Neural cell (in vitro differentiated cells): ENCODE measurements at regions not wholly inside any gene's neighbourhood (a gene's known extent, or its start where the extent isn't known, plus 50 kb on each side); places are given as distances from the start of the nearest gene placed in this dataset.

ENCODE experiments used
- H2AFZ ChIP-seq: fragments of 200-600, 300-800 bp; sonication (generic), shearing (Covaris generic); 2 replicates; pipeline ENCODE4 v1.6.0; 2014; ENCODE audit warnings: low read depth, mild to moderate bottlenecking, antibody characterized with exemption, low read length, moderate library complexity
- H3F3A ChIP-seq: fragments of 200-600 bp; shearing (Covaris generic); 2 replicates; pipeline ENCODE4 v1.6.1; 2016; ENCODE audit warnings: mild to moderate bottlenecking, moderate library complexity, mixed read lengths, antibody characterized with exemption, low read length; ENCODE audit not compliant: insufficient read depth, poor library complexity, severe bottlenecking
- H3K27ac ChIP-seq: fragments of 200-600, 300-800 bp; sonication (generic), shearing (Covaris generic); 2 replicates; pipeline ENCODE4 v1.5.1; 2014; ENCODE audit warnings: mild to moderate bottlenecking, low read length, moderate library complexity
- H3K27me3 ChIP-seq: fragments of 300-800, 200-600 bp; sonication (generic), shearing (Covaris generic); 2 replicates; pipeline ENCODE4 v1.6.0; 2014; ENCODE audit warnings: mild to moderate bottlenecking, low read depth, low read length, moderate library complexity; ENCODE audit not compliant: insufficient read depth
- H3K36me3 ChIP-seq: fragments of 300-800, 200-600 bp; sonication (generic), shearing (Covaris generic); 2 replicates; pipeline ENCODE4 v1.5.1; 2014; ENCODE audit warnings: mild to moderate bottlenecking, antibody characterized with exemption, low read length, moderate library complexity; ENCODE audit not compliant: insufficient read depth
- H3K4me2 ChIP-seq: fragments of 300-800, 200-600 bp; sonication (generic), shearing (Covaris generic); 2 replicates; pipeline ENCODE4 v1.6.0; 2014; ENCODE audit warnings: mild to moderate bottlenecking, low read length
- H3K4me3 ChIP-seq: fragments of 300-800, 200-600 bp; sonication (generic), shearing (Covaris generic); 2 replicates; pipeline ENCODE4 v1.5.1; 2014; ENCODE audit warnings: mild to moderate bottlenecking, low read length, moderate library complexity
- H3K79me2 ChIP-seq: fragments of 200-600 bp; shearing (Covaris generic); replicated peaks from 2 replicates; pipeline ENCODE4 v1.6.0; 2014; ENCODE audit warnings: mild to moderate bottlenecking, low read length, moderate library complexity; ENCODE audit not compliant: insufficient read depth
- H3K9ac ChIP-seq: fragments of 300-800, 200-600 bp; sonication (generic), shearing (Covaris generic); 2 replicates; pipeline ENCODE4 v1.6.1; 2016; ENCODE audit warnings: mild to moderate bottlenecking, low read length, mixed read lengths
- H3K9me2 ChIP-seq: fragments of 200-600 bp; shearing (Covaris generic); 2 replicates; pipeline ENCODE4 v1.6.1; 2016; ENCODE audit warnings: mild to moderate bottlenecking, low read length, mixed read lengths; ENCODE audit not compliant: insufficient read depth
- H3K9me3 ChIP-seq: fragments of 200-600, 300-800 bp; sonication (generic), shearing (Covaris generic); 2 replicates; pipeline ENCODE4 v1.6.1; 2016; ENCODE audit warnings: mild to moderate bottlenecking, mixed run types, low read length, moderate library complexity, mixed read lengths
- H4K20me1 ChIP-seq: fragments of 200-600 bp; shearing (Covaris generic); 2 replicates; pipeline ENCODE4 v1.6.1; 2016; ENCODE audit warnings: mild to moderate bottlenecking, mixed run types; ENCODE audit not compliant: insufficient read depth
- EP300 ChIP-seq: fragments of 450-650 bp; conservative IDR thresholded peaks from 2 replicates; pipeline ENCODE4 v1.6.1; 2014; ENCODE audit warnings: antibody characterized with exemption, mild to moderate bottlenecking, moderate library complexity; ENCODE audit not compliant: poor library complexity, severe bottlenecking
- EZH2 ChIP-seq: fragments of 200-600, 300-800 bp; shearing (Covaris generic), sonication (generic); IDR thresholded peaks from 2 replicates; pipeline ENCODE4 v1.6.1; 2014; ENCODE audit warnings: antibody characterized with exemption, low read length, borderline replicate concordance, mild to moderate bottlenecking; ENCODE audit not compliant: insufficient read depth, poor library complexity, severe bottlenecking
- MXI1 ChIP-seq: fragments of 450-650 bp; conservative IDR thresholded peaks from 2 replicates; pipeline ENCODE4 v1.6.1; 2014; ENCODE audit warnings: antibody characterized with exemption, mild to moderate bottlenecking; ENCODE audit not compliant: poor library complexity, severe bottlenecking
- POLR2AphosphoS5 ChIP-seq: IDR thresholded peaks from 2 replicates; pipeline ENCODE4 v1.6.1; 2012
- RAD21 ChIP-seq: fragments of 450-650 bp; conservative IDR thresholded peaks from 2 replicates; pipeline ENCODE4 v1.6.1; 2014; ENCODE audit warnings: antibody characterized with exemption, mild to moderate bottlenecking, moderate library complexity
- SMC3 ChIP-seq: fragments of 450-650 bp; conservative IDR thresholded peaks from 2 replicates; pipeline ENCODE4 v1.6.1; 2014; ENCODE audit warnings: antibody characterized with exemption, mild to moderate bottlenecking, moderate library complexity; ENCODE audit not compliant: poor library complexity
- TAF1 ChIP-seq: IDR thresholded peaks from 2 replicates; pipeline ENCODE4 v1.6.1; 2012; ENCODE audit warnings: low read depth
- TF ChIP-seq, protein P1 (sequence below): fragments of 450-650 bp; IDR thresholded peaks from 2 replicates; pipeline ENCODE4 v1.5.1; 2014; ENCODE audit warnings: antibody characterized with exemption, mild to moderate bottlenecking, moderate library complexity; ENCODE audit not compliant: poor library complexity, severe bottlenecking
- TF ChIP-seq, protein P2 (sequence below): IDR thresholded peaks from 2 replicates; pipeline ENCODE4 v1.6.1; 2012; ENCODE audit warnings: borderline replicate concordance

DNA sequence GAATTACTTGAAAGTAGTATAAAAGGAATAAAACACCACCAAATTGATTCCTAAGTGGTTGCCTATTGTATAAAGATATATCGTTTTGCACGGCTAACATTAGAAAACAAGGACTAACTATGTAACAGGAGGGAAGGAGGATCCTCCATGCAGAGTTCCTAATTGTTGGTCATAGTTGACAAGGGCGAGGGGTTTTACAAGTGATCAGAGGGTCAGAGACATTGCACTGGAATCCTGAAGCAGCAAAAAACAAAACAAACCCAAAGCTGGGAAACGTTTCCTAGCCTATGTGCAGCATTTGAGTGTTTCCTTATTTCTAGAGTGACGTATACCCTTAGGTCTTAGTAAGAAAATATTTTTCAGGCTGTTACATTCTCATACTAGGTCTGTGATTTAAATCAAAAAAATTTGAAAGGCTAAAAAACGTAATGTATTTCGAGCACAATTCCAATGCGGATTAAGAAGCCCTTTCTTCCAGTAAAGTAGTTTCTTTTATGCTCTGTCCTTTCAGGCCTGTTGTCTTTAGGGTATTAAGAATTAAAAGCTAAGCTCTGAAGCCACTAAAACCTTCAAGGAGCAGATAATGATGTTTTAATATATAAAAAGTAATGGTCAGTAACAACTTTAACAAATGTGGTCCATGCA lies 373.8 kb upstream of the MMS22L start:
- no peak overlapping the region for H2AFZ ChIP-seq
- H3K27me3 ChIP-seq = no peaks in the 10 kb centered on the region
- no peaks in the 10 kb centered on the region for H3F3A ChIP-seq
- no peaks in the 10 kb centered on the region for H3K36me3 ChIP-seq
- TF ChIP-seq, protein P1, sequence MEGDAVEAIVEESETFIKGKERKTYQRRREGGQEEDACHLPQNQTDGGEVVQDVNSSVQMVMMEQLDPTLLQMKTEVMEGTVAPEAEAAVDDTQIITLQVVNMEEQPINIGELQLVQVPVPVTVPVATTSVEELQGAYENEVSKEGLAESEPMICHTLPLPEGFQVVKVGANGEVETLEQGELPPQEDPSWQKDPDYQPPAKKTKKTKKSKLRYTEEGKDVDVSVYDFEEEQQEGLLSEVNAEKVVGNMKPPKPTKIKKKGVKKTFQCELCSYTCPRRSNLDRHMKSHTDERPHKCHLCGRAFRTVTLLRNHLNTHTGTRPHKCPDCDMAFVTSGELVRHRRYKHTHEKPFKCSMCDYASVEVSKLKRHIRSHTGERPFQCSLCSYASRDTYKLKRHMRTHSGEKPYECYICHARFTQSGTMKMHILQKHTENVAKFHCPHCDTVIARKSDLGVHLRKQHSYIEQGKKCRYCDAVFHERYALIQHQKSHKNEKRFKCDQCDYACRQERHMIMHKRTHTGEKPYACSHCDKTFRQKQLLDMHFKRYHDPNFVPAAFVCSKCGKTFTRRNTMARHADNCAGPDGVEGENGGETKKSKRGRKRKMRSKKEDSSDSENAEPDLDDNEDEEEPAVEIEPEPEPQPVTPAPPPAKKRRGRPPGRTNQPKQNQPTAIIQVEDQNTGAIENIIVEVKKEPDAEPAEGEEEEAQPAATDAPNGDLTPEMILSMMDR = no peak
- TF ChIP-seq EZH2 (no peak), POLR2AphosphoS5 (no peak), EP300 (no peak)
- TF ChIP-seq, protein P2, sequence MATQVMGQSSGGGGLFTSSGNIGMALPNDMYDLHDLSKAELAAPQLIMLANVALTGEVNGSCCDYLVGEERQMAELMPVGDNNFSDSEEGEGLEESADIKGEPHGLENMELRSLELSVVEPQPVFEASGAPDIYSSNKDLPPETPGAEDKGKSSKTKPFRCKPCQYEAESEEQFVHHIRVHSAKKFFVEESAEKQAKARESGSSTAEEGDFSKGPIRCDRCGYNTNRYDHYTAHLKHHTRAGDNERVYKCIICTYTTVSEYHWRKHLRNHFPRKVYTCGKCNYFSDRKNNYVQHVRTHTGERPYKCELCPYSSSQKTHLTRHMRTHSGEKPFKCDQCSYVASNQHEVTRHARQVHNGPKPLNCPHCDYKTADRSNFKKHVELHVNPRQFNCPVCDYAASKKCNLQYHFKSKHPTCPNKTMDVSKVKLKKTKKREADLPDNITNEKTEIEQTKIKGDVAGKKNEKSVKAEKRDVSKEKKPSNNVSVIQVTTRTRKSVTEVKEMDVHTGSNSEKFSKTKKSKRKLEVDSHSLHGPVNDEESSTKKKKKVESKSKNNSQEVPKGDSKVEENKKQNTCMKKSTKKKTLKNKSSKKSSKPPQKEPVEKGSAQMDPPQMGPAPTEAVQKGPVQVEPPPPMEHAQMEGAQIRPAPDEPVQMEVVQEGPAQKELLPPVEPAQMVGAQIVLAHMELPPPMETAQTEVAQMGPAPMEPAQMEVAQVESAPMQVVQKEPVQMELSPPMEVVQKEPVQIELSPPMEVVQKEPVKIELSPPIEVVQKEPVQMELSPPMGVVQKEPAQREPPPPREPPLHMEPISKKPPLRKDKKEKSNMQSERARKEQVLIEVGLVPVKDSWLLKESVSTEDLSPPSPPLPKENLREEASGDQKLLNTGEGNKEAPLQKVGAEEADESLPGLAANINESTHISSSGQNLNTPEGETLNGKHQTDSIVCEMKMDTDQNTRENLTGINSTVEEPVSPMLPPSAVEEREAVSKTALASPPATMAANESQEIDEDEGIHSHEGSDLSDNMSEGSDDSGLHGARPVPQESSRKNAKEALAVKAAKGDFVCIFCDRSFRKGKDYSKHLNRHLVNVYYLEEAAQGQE = no peak
- H3K9me2 ChIP-seq = no peaks in the 10 kb centered on the region
- no peaks in the 10 kb centered on the region for H3K79me2 ChIP-seq
- no peak overlapping the region for H3K4me3 ChIP-seq
- H3K27ac ChIP-seq = no peak overlapping the region
- H3K9ac ChIP-seq = no peak overlapping the region
- no peaks in the 10 kb centered on the region for H3K9me3 ChIP-seq
- no peaks in the 10 kb centered on the region for H4K20me1 ChIP-seq
- H3K4me2 ChIP-seq = no peak overlapping the region

DNA sequence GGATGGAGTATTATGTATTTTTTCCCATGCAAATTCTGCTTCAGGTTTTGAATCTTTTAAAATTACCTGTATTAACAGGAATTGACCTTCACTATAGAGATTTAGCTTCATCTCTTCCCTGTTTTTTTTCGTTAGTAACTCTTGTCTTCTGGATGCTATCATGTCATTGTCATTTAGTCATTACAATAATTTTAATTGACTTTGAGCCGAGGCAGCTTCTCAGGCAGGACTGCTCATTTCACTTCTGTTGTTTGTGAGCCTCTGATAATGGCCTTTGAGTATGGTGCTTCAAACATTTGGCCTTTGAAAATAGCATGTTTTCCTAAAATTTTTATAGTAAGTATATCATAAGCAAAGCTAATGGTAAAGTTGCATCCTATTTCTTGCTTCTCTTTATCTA lies 375.1 kb upstream of the MMS22L start:
- H3K79me2 ChIP-seq = no peaks in the 10 kb centered on the region
- H3K9ac ChIP-seq = no peak overlapping the region
- H3K9me3 ChIP-seq = no peaks in the 10 kb centered on the region
- no peaks in the 10 kb centered on the region for H3K36me3 ChIP-seq
- no peak overlapping the region for H3K4me3 ChIP-seq
- no peak overlapping the region for H3K4me2 ChIP-seq
- H3K27me3 ChIP-seq = no peaks in the 10 kb centered on the region
- no peaks in the 10 kb centered on the region for H4K20me1 ChIP-seq
- TF ChIP-seq EP300 = no peak
- no peak for TF ChIP-seq POLR2AphosphoS5
- no peak for TF ChIP-seq RAD21
- TF ChIP-seq, protein P2 = no peak
- TF ChIP-seq MXI1 = no peak
- TF ChIP-seq, protein P1 = no peak
- TF ChIP-seq TAF1 = no peak
- no peak for TF ChIP-seq EZH2
- no peak for TF ChIP-seq SMC3
- H3F3A ChIP-seq = no peaks in the 10 kb centered on the region
- H2AFZ ChIP-seq = no peak overlapping the region
- no peak overlapping the region for H3K27ac ChIP-seq
- H3K9me2 ChIP-seq = no peaks in the 10 kb centered on the region
